Lower leg skin (tissue), 4 donors: ENCODE measurements at regions not wholly inside any gene's neighbourhood (a gene's known extent, or its start where the extent isn't known, plus 50 kb on each side); places are given as distances from the start of the nearest gene placed in this dataset.

Source experiments
- DNase-seq, 2 donors: peaks; one replicate each; pipeline ENCODE4 v3.0.0-alpha.2; 2019; ENCODE audit warnings: low spot score in 2 of 2
- H3K4me3 ChIP-seq: fragments of 200-600 bp; sonication (generic); 2 replicates; pipeline ENCODE4 v1.5.1; 2017; ENCODE audit warnings: mild to moderate bottlenecking, low read depth; ENCODE audit not compliant: poor library complexity, severe bottlenecking
- CTCF ChIP-seq, 3 donors: fragments of 450-650 bp; IDR thresholded peaks; one replicate each; pipeline ENCODE4 v1.5.1; 2016; ENCODE audit warnings: antibody characterized with exemption in 3 of 3, mild to moderate bottlenecking in 3 of 3, moderate library complexity in 2 of 3
- POLR2A ChIP-seq, 2 donors: fragments of 450-650 bp; IDR thresholded peaks; one replicate each; pipeline ENCODE4 v1.6.1; 2016 to 2017; ENCODE audit warnings: antibody characterized with exemption in 2 of 2, mild to moderate bottlenecking in 1 of 2, moderate library complexity in 1 of 2
- WGBS, 2 donors: methylation state at CpG; one replicate each; pipeline ENCODE4 v1.1.5; 2018; 5-methylcytosine and 5-hydroxymethylcytosine counted together
- intact Hi-C: fragments of 100-400 bp; cut with DNase I; formaldehyde crosslinking; loops from one replicate; pipeline ENCODE4 v1.15.0; 2023; ENCODE audit warnings: low total_unique reads

- 76 to 77% methylated on average over 2 of the region's 2 CpGs for WGBS, 2 donors
- intact Hi-C loops, result no loop called here
- no peak for DNase-seq
- no peak for TF ChIP-seq POLR2A (IDR thresholded peaks at IDR 0.05)
- TF ChIP-seq CTCF (IDR thresholded peaks at IDR 0.05), result no peak
- H3K4me3 ChIP-seq, result no peak overlapping the region
Observed at GRCh38 chr2:34578641-34579040, 979.5 kb upstream of the FAM98A start.

GRCh38 chr2:34570266-34570872, 971.3 kb upstream of the FAM98A start:
- no peak overlapping the region for H3K4me3 ChIP-seq
- WGBS, 2 donors, result 69 to 78% methylated on average over 7 of the region's 7 CpGs
- no peak for DNase-seq
- intact Hi-C loops, result no loop called here
- TF ChIP-seq CTCF (IDR thresholded peaks at IDR 0.05) (no peak), POLR2A (IDR thresholded peaks at IDR 0.05) (no peak)

GRCh38 chr2:34567128-34567527, 968.0 kb upstream of the FAM98A start:
- H3K4me3 ChIP-seq, result no peak overlapping the region
- TF ChIP-seq POLR2A (IDR thresholded peaks at IDR 0.05) (no peak), CTCF (IDR thresholded peaks at IDR 0.05) (no peak)
- intact Hi-C loops, result no loop called here
- WGBS, 2 donors, result 67 to 71% methylated on average over 7 of the region's 7 CpGs
- no peak for DNase-seq

- no peak overlapping the region for H3K4me3 ChIP-seq
- 92 to 93% methylated on average over 5 of the region's 5 CpGs for WGBS, 2 donors
- intact Hi-C loops, result no loop called here
- TF ChIP-seq CTCF (IDR thresholded peaks at IDR 0.05) (no peak), POLR2A (IDR thresholded peaks at IDR 0.05) (no peak)
- no peak for DNase-seq
Observed at GRCh38 chr2:34552337-34552736, 953.2 kb upstream of the FAM98A start.

- intact Hi-C loops, result no loop called here
- WGBS, 2 donors, result 71 to 77% methylated on average over 3 of the region's 3 CpGs
- TF ChIP-seq CTCF (IDR thresholded peaks at IDR 0.05) (no peak), POLR2A (IDR thresholded peaks at IDR 0.05) (no peak)
- no peak for DNase-seq
- no peak overlapping the region for H3K4me3 ChIP-seq
Observed at GRCh38 chr2:34549710-34550345, 950.7 kb upstream of the FAM98A start.

- intact Hi-C loops, result no loop called here
Observed at GRCh38 chr2:34547900-34548299, 948.8 kb upstream of the FAM98A start.

More at GRCh38 chr2:34547900-34548299, 948.8 kb upstream of the FAM98A start:
- no peak for DNase-seq
- 52 to 64% methylated on average over 3 of the region's 3 CpGs for WGBS, 2 donors
- H3K4me3 ChIP-seq, result no peak overlapping the region
- TF ChIP-seq POLR2A (IDR thresholded peaks at IDR 0.05), result no peak
- no peak for TF ChIP-seq CTCF (IDR thresholded peaks at IDR 0.05)
